RPMI8226 (cell line): ENCODE measurements at regions not wholly inside any gene's neighbourhood (a gene's known extent, or its start where the extent isn't known, plus 50 kb on each side); places are given as distances from the start of the nearest gene placed in this dataset.

ENCODE experiments used
- DNase-seq: peaks from one replicate; pipeline ENCODE4 v3.0.0-alpha.2; 2015

- no peak for DNase-seq
These were observed 1120.1 kb upstream of the NCAM2 start for GRCh38 chr21:19878133-19878532.

GRCh38 chr21:19899645-19900044, 1098.6 kb upstream of the NCAM2 start:
- DNase-seq = no peak

- no peak for DNase-seq
These were observed 1098.1 kb upstream of the NCAM2 start for GRCh38 chr21:19900149-19900548.

GRCh38 chr21:19908390-19908789, 1089.8 kb upstream of the NCAM2 start:
- no peak for DNase-seq

DNA sequence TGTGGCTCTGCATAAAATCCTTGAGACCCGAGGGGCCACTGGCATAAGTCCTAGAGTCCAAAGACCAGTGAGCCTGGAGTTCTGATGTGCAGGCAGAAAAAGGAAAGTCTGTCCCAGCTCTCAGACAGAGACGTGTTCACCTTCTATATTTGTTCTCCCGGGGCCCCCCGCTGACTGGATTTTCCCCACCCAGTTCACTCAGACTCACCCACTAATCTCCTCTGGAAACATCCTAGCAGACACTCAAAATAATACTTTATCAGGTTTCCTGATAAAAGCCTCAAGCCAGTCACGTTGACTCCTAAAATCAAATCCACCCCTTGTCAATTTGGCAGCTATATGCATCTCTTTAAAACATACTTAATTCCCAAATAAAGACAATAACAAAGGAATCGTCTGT, 1084.2 kb upstream of the NCAM2 start:
- DNase-seq = no peak

- DNase-seq = no peak
These were observed 1077.0 kb upstream of the NCAM2 start for GRCh38 chr21:19921211-19921610.

DNA sequence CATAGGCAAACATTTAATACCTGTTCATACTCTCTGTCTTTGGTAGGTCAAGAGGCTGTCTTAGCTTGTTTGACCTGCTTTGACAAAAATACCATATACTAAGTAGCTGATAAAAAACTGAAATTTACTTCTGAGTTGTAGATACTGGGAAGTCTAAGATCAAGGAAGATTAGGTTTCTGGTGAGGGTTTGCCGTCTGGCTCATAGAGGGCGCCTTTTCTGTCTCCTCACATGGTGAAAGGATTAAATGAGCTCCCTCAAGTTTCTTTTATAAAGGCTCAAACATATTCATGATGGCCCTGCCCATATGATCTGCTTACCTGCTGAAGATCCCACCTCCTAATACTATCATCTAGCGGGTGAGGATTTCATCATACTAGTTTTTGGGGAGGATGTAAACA, 1076.1 kb upstream of the NCAM2 start:
- DNase-seq = no peak

DNA sequence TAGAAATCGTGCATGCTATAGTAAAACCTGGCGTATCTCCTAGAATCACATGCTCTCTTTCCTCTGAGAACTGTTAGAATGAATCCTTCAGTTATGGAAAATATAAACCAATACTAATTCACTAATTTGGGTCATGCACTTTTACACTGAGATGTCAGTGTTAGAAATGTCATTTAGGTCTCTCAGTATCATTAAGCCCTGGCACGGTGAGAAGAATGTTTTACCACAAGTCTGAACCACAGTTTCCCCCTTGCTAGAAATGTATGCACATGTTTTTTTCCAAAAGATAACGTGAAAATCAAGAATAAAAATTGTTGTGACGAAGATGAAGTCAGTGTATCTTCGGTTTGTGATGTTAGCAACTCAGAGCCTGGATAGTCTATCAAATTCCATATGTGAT, 1062.7 kb upstream of the NCAM2 start:
- no peak for DNase-seq

- no peak for DNase-seq
These were observed 1060.6 kb upstream of the NCAM2 start for GRCh38 chr21:19937619-19938018.

DNA sequence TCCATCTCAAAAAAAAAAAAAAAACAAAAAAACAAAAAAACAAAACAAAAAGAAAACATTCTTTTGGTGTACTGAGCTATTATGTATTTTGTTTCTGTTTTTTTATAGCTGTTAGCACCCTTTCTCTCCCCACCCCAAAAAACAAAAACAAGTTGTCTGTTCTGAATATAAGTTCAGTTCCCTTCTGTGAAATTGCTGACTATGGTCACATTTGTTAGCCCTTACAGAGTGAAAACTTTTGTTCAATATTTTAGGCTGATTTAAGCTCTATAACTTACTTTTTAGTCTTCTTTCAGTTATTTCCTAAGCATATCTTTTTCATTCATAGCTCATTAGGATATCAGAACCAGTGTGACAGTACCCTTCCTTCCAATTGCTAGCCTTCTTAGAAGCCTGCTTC, 1056.6 kb upstream of the NCAM2 start:
- no peak for DNase-seq

GRCh38 chr21:19950347-19950746, 1047.9 kb upstream of the NCAM2 start:
- DNase-seq = peak; percentile 5

GRCh38 chr21:19969156-19969555, 1029.1 kb upstream of the NCAM2 start:
- no peak for DNase-seq

- peak; percentile 8 for DNase-seq
These were observed 1016.3 kb upstream of the NCAM2 start for GRCh38 chr21:19981938-19982337.

GRCh38 chr21:19986396-19986795, 1011.8 kb upstream of the NCAM2 start:
- no peak for DNase-seq

DNA sequence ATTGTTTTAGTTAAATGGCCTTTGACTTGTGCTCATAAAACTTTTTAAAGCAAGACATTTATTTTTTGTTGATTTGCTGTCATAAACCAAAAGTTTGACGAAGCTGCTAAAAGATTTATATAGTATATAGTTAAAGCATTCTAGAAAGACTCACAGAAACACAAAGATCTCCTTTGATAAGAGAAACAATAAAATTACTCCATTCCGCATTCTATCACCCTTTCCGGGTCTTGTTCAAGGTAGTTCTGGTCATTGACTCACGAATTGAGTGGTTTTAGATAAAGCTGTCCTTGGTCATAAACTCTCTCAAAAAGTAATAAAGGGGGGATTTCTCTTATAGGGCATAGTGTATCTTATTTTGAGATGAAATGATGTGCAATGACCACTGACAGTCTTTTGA, 1010.5 kb upstream of the NCAM2 start:
- no peak for DNase-seq

DNA sequence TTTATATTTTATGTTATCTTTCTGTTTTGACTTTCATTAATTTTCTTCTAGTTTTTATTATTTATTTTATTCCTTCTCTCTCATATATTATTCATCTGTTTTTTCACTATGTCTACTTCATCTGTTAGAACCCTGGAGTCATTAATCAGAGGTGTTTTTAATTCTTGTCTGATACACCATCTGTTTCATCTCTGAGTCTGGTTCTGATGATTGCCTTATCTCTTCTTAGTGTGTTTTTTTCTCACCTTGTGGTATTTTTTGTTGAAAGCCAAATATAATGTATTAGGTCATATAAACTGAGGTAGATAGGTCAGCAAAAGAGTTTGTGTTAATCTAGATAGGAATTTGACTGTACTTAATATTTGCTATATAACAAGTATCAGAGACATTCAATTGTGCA, 1005.7 kb upstream of the NCAM2 start:
- no peak for DNase-seq

- no peak for DNase-seq
These were observed 1004.9 kb upstream of the NCAM2 start for GRCh38 chr21:19993268-19993667.

GRCh38 chr21:19995253-19995652, 1003.0 kb upstream of the NCAM2 start:
- DNase-seq = no peak

GRCh38 chr21:19998453-19998852, 999.8 kb upstream of the NCAM2 start:
- no peak for DNase-seq

GRCh38 chr21:19999369-20000272, 998.6 kb upstream of the NCAM2 start:
- DNase-seq = no peak

GRCh38 chr21:20004367-20004766, 993.8 kb upstream of the NCAM2 start:
- DNase-seq = no peak

DNA sequence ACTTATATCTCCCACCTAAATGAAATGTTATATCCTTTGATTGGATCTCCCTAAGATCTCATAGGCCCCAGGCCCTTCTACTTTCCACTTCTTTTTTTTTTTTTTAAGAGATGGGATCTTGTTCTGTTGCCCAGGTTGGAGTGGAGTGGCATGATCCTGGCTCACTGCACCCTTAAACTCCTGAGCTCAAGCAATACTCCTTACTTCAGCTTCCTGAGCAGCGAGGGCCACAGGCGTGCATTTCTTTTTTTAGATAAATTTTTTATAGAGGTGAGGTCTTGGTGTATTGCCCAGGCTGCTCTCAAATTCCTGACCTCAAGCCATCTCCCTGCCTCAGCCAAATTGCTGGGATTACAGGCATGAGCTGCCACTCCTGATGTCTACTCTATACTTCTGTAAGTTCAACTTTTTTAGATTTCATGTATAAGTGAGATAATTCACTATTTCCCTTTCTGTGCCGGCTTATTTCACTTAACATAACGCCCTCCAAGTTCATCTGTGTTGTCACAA, 987.5 kb upstream of the NCAM2 start:
- no peak for DNase-seq

GRCh38 chr21:20013851-20014250, 984.4 kb upstream of the NCAM2 start:
- no peak for DNase-seq

- no peak for DNase-seq
These were observed 981.7 kb upstream of the NCAM2 start for GRCh38 chr21:20016435-20017005.
